H1 (cell line): ENCODE measurements at regions not wholly inside any gene's neighbourhood (a gene's known extent, or its start where the extent isn't known, plus 50 kb on each side); places are given as distances from the start of the nearest gene placed in this dataset.

Experiments used
- CTCF ChIA-PET: fragments of 300-600 bp; sonication (Branson Sonifier 250); formaldehyde crosslinking; loops from one replicate; lab custom pipeline; 2021; ENCODE audit not compliant: partially characterized antibody; lab: Charles Lee
- POLR2A ChIA-PET: fragments of 300-600 bp; sonication (Branson Sonifier 250); formaldehyde crosslinking; loops from one replicate; lab custom pipeline; 2021; ENCODE audit warnings: inconsistent platforms; ENCODE audit not compliant: partially characterized antibody; lab: Charles Lee
- DNase-seq, 2 experiments: peaks; one replicate each; pipeline versions ENCODE4 v3.0.0 to v3.0.0-alpha.2; 2010 to 2022; ENCODE audit warnings: low spot score in 2 of 2, low read depth in 1 of 2, mixed read lengths in 1 of 2
- FAIRE-seq: peaks from 2 replicates; lab custom pipeline; 2011; peaks lifted over from hg19 to GRCh38; lab: Jason Lieb, UNC
- H2AFZ ChIP-seq: 2 replicates; pipeline ENCODE4 v1.8.1; 2012; ENCODE audit warnings: low read length, inconsistent platforms
- H2AK5ac ChIP-seq: 2 replicates; pipeline ENCODE4 v1.6.1; 2013; ENCODE audit warnings: low read depth, low read length
- H2BK120ac ChIP-seq: replicated peaks from 2 replicates; pipeline ENCODE3; 2013; ENCODE audit warnings: low read depth, low read length, inconsistent platforms
- H2BK12ac ChIP-seq: 2 replicates; pipeline ENCODE4 v1.6.1; 2013; ENCODE audit warnings: low read depth, low read length
- H2BK15ac ChIP-seq: 2 replicates; pipeline ENCODE4 v1.6.1; 2013; ENCODE audit warnings: low read length
- H2BK20ac ChIP-seq: 2 replicates; pipeline ENCODE4 v1.6.1; 2013; ENCODE audit warnings: low read length
- H2BK5ac ChIP-seq: 2 replicates; pipeline ENCODE4 v1.6.1; 2013; ENCODE audit warnings: low read depth, low read length
- H3K14ac ChIP-seq: 2 replicates; pipeline ENCODE4 v1.6.1; 2013; ENCODE audit warnings: inconsistent platforms; ENCODE audit not compliant: insufficient read length
- H3K18ac ChIP-seq: 2 replicates; pipeline ENCODE4 v1.6.1; 2013; ENCODE audit warnings: low read length; ENCODE audit errors: extremely low read depth
- H3K23ac ChIP-seq: 2 replicates; pipeline ENCODE4 v1.6.1; 2013; ENCODE audit warnings: inconsistent platforms; ENCODE audit not compliant: insufficient read length
- H3K23me2 ChIP-seq: 2 replicates; pipeline ENCODE4 v1.6.1; 2013; ENCODE audit warnings: low read depth, low read length
- H3K27ac ChIP-seq: 2 replicates; pipeline ENCODE4 v1.6.1; 2011; ENCODE audit warnings: low read depth, low read length, inconsistent platforms
- H3K27me3 ChIP-seq, 4 experiments: replicated peaks in 1 of 4; 1 replicate in 1 of 4; 2 replicates in 3 of 4; pipeline versions ENCODE4 v1.6.1 to v1.8.1; 2011 to 2013; ENCODE audit warnings: low read length in 3 of 4, mild to moderate bottlenecking in 3 of 4, inconsistent platforms in 2 of 4, mixed read lengths in 2 of 4, moderate library complexity in 1 of 4; ENCODE audit not compliant: control insufficient read depth in 3 of 4, insufficient read depth in 3 of 4; ENCODE audit errors: extremely low read depth in 1 of 4
- H3K36me3 ChIP-seq, 4 experiments: 2 replicates each; pipeline versions ENCODE4 v1.6.1 to v1.8.1; 2011 to 2013; ENCODE audit warnings: mild to moderate bottlenecking in 4 of 4, low read length in 3 of 4, moderate library complexity in 2 of 4, control low read depth in 1 of 4, inconsistent platforms in 1 of 4; ENCODE audit not compliant: insufficient read depth in 4 of 4, control insufficient read depth in 2 of 4
- H3K4ac ChIP-seq: replicated peaks from 2 replicates; pipeline ENCODE3; 2013; ENCODE audit warnings: low read length, low read depth, mixed read lengths, inconsistent platforms; ENCODE audit not compliant: insufficient read length
- H3K4me1 ChIP-seq, 4 experiments: replicated peaks in 1 of 4; 1 replicate in 1 of 4; 2 replicates in 3 of 4; pipeline versions ENCODE4 v1.6.1 to v1.8.1; 2011 to 2013; ENCODE audit warnings: low read length in 3 of 4, inconsistent platforms in 2 of 4, mixed read lengths in 1 of 4; ENCODE audit not compliant: insufficient read depth in 4 of 4, control insufficient read depth in 3 of 4
- H3K4me2 ChIP-seq, 2 experiments: 2 replicates each; pipeline versions ENCODE4 v1.6.1 to v1.8.1; 2011 to 2013; ENCODE audit warnings: low read depth in 2 of 2, low read length in 2 of 2, control low read depth in 1 of 2, inconsistent platforms in 1 of 2, mild to moderate bottlenecking in 1 of 2; ENCODE audit not compliant: insufficient read depth in 1 of 2
- H3K4me3 ChIP-seq, 4 experiments: fragments of 200-600, 300-600 bp in 1 of 4; sonication (generic), shearing (Covaris generic), sonication (Bioruptor Twin) in 1 of 4; 2 replicates each; pipeline versions ENCODE4 v1.5.1 to v1.8.1; 2011 to 2016; ENCODE audit warnings: low read length in 4 of 4, low read depth in 3 of 4, control low read depth in 2 of 4, inconsistent platforms in 2 of 4, mild to moderate bottlenecking in 2 of 4, mixed read lengths in 1 of 4, moderate library complexity in 1 of 4; ENCODE audit not compliant: insufficient read depth in 2 of 4; ENCODE audit errors: extremely low read depth in 1 of 4
- H3K56ac ChIP-seq: replicated peaks from 2 replicates; pipeline ENCODE3; 2013; ENCODE audit warnings: low read depth, mild to moderate bottlenecking, mixed read lengths, low read length, inconsistent platforms; ENCODE audit not compliant: insufficient read length
- H3K79me1 ChIP-seq: 2 replicates; pipeline ENCODE4 v1.6.1; 2013; ENCODE audit warnings: low read depth, low read length, control low read depth
- H3K79me2 ChIP-seq, 2 experiments: 2 replicates each; pipeline versions ENCODE4 v1.6.1 to v1.8.1; 2012 to 2013; ENCODE audit warnings: low read length in 2 of 2, mild to moderate bottlenecking in 2 of 2, inconsistent platforms in 1 of 2; ENCODE audit not compliant: insufficient read depth in 2 of 2, control insufficient read depth in 1 of 2
- H3K9ac ChIP-seq, 4 experiments: replicated peaks in 1 of 4; 1 replicate in 1 of 4; 2 replicates in 3 of 4; pipeline versions ENCODE4 v1.6.1 to v1.8.1; 2011 to 2013; ENCODE audit warnings: low read depth in 3 of 4, low read length in 3 of 4, control low read depth in 2 of 4, mild to moderate bottlenecking in 2 of 4, moderate library complexity in 2 of 4, inconsistent platforms in 1 of 4; ENCODE audit errors: extremely low read depth in 1 of 4
- H3K9me3 ChIP-seq, 2 experiments: 2 replicates each; pipeline versions ENCODE4 v1.6.1 to v1.8.1; 2012 to 2013; ENCODE audit warnings: mild to moderate bottlenecking in 2 of 2, moderate library complexity in 2 of 2, control low read depth in 1 of 2, inconsistent platforms in 1 of 2, low read depth in 1 of 2, low read length in 1 of 2, mixed read lengths in 1 of 2; ENCODE audit not compliant: insufficient read depth in 2 of 2
- H4K20me1 ChIP-seq, 2 experiments: replicated peaks in 1 of 2; 2 replicates each; pipeline versions ENCODE3 to v1.8.1; 2011 to 2013; ENCODE audit warnings: inconsistent platforms in 2 of 2, low read length in 2 of 2, mild to moderate bottlenecking in 1 of 2; ENCODE audit not compliant: insufficient read depth in 2 of 2, control insufficient read depth in 1 of 2
- H4K5ac ChIP-seq: 2 replicates; pipeline ENCODE4 v1.6.1; 2013; ENCODE audit warnings: low read length, low read depth, mixed read lengths, inconsistent platforms; ENCODE audit not compliant: insufficient read length
- H4K8ac ChIP-seq: 2 replicates; pipeline ENCODE4 v1.8.0; 2013; ENCODE audit warnings: mild to moderate bottlenecking, moderate library complexity, low read length, inconsistent platforms; ENCODE audit not compliant: insufficient read depth; ENCODE audit errors: extremely low read depth
- H4K91ac ChIP-seq: replicated peaks from 2 replicates; pipeline ENCODE3; 2013; ENCODE audit warnings: low read length, mixed read lengths, inconsistent platforms; ENCODE audit not compliant: insufficient read length
- FOSL1 ChIP-seq: IDR thresholded peaks from 2 replicates; pipeline ENCODE4 v1.6.1; 2011; ENCODE audit warnings: mild to moderate bottlenecking, low read depth, low read length, moderate library complexity; ENCODE audit not compliant: insufficient read depth
- RAD21 ChIP-seq, 2 experiments: IDR thresholded peaks in 1 of 2; conservative IDR thresholded peaks in 1 of 2; 2 replicates each; pipeline ENCODE4 v1.6.1; 2011; ENCODE audit warnings: low read depth in 2 of 2, low read length in 2 of 2, improper control_type of control experiment in 1 of 2, inconsistent platforms in 1 of 2, mild to moderate bottlenecking in 1 of 2, moderate library complexity in 1 of 2
- WGBS, 2 experiments: shearing (Covaris generic) in 1 of 2; methylation state at CpG; one replicate each; pipeline versions ENCODE4 v1.1.6 to v1.1.7; 2013 to 2015; ENCODE audit warnings: low lambda C conversion rate in 2 of 2, mixed read lengths in 2 of 2, inconsistent platforms in 1 of 2, low coverage in 1 of 2, missing lambda C conversion rate in 1 of 2; ENCODE audit not compliant: insufficient replicate concordance in 2 of 2, insufficient coverage in 1 of 2, insufficient read length in 1 of 2; ENCODE audit errors: extremely low coverage in 1 of 2, missing lambda C conversion rate in 1 of 2; 5-methylcytosine and 5-hydroxymethylcytosine counted together
- TF ChIP-seq, protein P1 (sequence below), 3 experiments: IDR thresholded peaks; 1 replicate in 2 of 3; 2 replicates in 1 of 3; pipeline versions ENCODE4 v1.5.1 to v1.6.1; 2011; ENCODE audit warnings: low read length in 3 of 3, mild to moderate bottlenecking in 3 of 3, inconsistent platforms in 2 of 3, low read depth in 1 of 3, moderate library complexity in 1 of 3; ENCODE audit not compliant: insufficient read depth in 1 of 3; ENCODE audit errors: control extremely low read depth in 1 of 3

DNA sequence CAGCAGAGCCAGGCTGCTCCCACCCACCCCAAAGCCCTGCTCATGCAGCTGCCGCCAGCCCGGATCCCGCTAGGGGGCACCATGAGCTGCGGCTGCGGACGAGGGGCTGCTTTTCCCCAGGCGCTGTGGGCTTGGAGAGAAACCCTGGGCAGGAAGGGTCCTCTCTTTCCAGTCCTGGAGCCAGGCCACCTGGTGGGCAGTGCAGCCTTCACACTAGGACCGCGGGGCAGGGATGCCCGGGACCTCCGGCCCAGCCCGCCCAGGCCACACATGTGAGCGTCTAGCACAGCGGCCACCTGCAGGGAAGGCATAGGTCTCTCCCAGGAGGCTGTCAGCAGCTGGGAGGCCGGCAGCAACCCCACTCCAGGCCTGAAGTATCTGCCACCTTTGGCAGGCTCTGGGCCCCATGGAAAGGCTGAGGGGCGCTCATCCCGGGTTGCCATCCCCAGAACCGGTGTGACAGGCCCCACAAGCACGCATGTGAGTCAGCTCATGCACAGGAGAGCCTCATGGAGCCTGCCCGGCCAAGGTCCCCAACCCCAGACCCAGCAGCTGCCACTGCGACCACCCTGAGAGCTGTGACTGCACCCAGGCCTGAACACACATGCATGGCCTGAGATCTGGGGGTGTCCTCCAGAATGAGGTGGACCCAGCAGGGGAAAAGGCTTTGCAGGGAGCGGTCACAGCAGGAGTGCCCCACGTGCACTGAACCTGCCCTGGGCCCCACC is 280.0 kb upstream of the RTL1 start:
- 46% methylated on average over 20 of the region's 23 CpGs; no CpG with 5 or more reads in 1 of the 2 experiments for whole genome bisulfite sequencing, 2 experiments
- Histone ChIP-seq H3K79me1 (no peaks in the 10 kb centered on the region), H3K27me3 (no peaks in the 10 kb centered on the region; a peak in 1 of 7 replicates), H3K18ac (no peak overlapping the region), H4K5ac (no peak overlapping the region), H3K27ac (no peak overlapping the region), H4K20me1 (no peaks in the 10 kb centered on the region), H2BK5ac (no peak overlapping the region), H3K23ac (no peak overlapping the region), H3K4me3 (no peak overlapping the region), H3K9ac (no peak overlapping the region), H3K56ac (no peak overlapping the region), H3K4me2 (peak overlapping the region in 1 of 2 experiments; percentile 59; a peak in 3 of 4 replicates), H2BK12ac (no peak overlapping the region), H3K36me3 (no peaks in the 10 kb centered on the region), H3K4me1 (peaks cover 0 to 5% (median 4%) of the 10 kb centered on the region in 4 experiments; a peak in 4 of 7 replicates), H3K23me2 (peaks cover 5% of the 10 kb centered on the region; the same call in 1 of the 2 replicates), H4K91ac (peak overlapping the region; percentile 34), H3K79me2 (no peaks in the 10 kb centered on the region), H2BK20ac (no peak overlapping the region), H2AK5ac (no peak overlapping the region), H4K8ac (no peak overlapping the region; the same call in 1 of the 2 replicates), H2AFZ (no peak overlapping the region), H3K9me3 (no peaks in the 10 kb centered on the region), H3K4ac (no peak overlapping the region), H2BK15ac (0 out of 2 replicates have a peak overlapping the region, but pooled peaks have one; percentile 72), H2BK120ac (no peak overlapping the region), H3K14ac (no peak overlapping the region)
- ChIA-PET CTCF (interaction anchor here (0.8 to 2.7 kb wide), 21 partner anchors 9 to 444 kb away, joined by 3 to 18 read pairs (median 4); no protein-coding TSS in a partner anchor), POLR2A (no interaction called here)
- peak; percentile 15 to 90 for DNase-seq
- FAIRE-seq = no peak
- TF ChIP-seq RAD21 (IDR thresholded peaks at IDR 0.05 in 1 of 2, conservative IDR thresholded peaks at IDR 0.05 in 1 of 2; ENCODE audit: low read depth in 2 of 2, low read length in 2 of 2) = peak; percentile 86 to 87
- TF ChIP-seq, protein P1, sequence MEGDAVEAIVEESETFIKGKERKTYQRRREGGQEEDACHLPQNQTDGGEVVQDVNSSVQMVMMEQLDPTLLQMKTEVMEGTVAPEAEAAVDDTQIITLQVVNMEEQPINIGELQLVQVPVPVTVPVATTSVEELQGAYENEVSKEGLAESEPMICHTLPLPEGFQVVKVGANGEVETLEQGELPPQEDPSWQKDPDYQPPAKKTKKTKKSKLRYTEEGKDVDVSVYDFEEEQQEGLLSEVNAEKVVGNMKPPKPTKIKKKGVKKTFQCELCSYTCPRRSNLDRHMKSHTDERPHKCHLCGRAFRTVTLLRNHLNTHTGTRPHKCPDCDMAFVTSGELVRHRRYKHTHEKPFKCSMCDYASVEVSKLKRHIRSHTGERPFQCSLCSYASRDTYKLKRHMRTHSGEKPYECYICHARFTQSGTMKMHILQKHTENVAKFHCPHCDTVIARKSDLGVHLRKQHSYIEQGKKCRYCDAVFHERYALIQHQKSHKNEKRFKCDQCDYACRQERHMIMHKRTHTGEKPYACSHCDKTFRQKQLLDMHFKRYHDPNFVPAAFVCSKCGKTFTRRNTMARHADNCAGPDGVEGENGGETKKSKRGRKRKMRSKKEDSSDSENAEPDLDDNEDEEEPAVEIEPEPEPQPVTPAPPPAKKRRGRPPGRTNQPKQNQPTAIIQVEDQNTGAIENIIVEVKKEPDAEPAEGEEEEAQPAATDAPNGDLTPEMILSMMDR (IDR thresholded peaks at IDR 0.05; ENCODE audit: control extremely low read depth in 1 of 3, insufficient read depth in 1 of 3, low read depth in 1 of 3, low read length in 3 of 3) = peak; percentile 79 to 90 (median 86)
- TF ChIP-seq FOSL1 = no peak
